Daoy (cell line): ENCODE measurements at regions not wholly inside any gene's neighbourhood (a gene's known extent, or its start where the extent isn't known, plus 50 kb on each side); places are given as distances from the start of the nearest gene placed in this dataset.

Experiments
- DNase-seq: peaks from one replicate; pipeline ENCODE4 v3.0.0-alpha.2; 2015; ENCODE audit warnings: low read depth

DNA sequence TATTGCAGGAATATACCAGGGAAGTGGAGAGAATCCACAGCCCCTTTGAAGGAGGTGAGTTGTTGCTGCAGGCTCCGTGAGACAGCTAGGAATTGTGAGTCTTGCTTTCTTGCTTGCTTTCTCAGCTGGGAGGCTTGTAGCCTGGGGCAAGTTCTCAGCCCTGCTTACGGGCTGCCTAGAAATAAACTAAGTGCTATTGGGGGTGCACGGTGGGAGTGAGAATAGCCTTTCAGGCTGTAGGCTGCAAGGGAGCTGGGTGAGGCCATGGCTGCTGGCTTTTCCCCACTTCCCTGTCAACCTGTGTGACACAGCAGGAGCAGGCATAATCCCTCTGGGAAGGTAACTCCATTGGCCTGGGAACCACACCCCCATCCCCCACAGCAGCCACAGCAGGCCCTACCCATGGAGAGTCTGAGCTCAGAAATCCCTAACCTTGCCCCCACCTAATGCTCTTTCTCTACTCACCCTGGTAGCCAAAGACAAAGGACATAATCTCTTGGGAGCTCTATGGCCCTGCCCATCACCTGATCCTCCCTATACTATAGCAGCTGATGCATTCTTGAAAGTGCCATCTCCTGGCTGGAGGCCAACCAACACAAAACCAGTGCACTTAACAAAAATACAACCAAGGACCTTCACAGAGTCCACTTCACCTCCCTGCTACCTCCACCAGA is 113.0 kb downstream of the MMRN1 start:
- no peak for DNase-seq

DNA sequence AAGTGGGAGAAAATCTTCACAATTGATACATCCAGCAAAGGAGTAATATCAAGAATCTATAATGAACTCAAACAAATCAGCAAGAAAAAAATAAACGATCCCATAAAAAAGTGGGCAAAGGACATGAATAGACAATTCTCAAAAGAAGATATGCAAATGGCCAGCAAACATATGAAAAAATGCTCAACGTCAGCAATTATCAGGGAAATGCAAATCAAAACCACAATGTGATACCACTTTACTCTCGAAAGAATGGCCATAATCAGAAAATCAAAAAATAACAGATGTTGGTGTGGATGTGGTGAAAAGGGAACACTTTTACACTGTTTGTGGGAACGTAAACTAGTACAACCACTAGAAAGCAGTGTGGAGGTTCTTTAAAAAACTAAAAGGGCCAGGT is 114.3 kb upstream of the CCSER1 start:
- DNase-seq: no peak

DNA sequence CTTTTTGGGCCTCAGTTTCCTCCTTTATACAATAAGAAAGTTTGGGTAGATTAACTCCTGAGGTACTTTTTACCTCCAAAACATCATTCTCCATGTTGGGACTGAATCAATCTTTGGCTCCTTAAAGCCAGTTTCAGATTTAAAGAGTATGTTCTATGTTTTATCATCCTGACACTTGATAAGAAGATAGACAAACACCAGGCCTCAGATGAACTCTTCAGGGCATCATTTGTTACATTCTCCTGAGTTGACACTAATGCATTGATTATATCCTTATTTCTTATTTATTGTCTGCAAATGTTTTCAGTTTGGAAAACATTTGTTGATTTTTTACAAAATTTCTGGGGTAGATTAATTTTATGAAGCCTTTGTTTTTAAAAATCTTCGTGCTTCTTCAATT is 102.7 kb upstream of the CCSER1 start:
- DNase-seq: no peak

DNA sequence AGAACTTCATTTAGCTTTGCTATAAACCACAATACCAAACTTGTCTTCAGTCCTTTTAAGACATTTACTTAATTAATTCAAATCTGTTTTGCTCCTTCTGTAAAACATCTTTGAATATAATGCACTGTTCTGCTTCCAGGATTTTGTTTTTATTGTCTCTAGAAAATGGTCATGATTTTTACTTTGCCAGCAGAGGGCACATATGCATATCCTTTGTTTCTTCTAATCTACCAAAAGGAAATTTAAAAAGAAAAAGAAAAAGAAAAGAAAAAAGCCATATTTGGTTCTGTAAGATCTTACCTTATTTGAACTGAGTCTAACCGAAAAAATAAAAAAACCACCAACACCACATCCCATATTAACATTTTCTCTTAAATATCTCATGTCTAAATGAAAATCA is 101.9 kb upstream of the CCSER1 start:
- DNase-seq: no peak

DNA sequence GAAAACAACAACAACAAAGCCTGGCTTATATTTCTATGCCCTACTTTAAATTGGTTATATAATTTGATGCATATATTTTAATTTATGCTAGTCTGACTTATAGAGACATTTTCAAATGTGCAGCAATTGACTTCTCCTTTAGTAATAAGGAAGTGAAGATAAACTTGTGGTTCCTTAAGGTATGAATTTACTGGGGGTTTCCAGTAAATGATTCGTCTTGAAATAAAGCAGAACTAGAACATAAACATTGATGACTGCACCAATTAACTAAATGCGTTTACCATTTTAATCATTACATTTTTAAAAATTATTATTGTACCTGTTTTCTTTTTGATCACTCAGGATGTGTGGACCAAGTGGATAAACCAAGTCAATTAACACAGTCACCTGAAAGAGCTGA is 99.6 kb upstream of the CCSER1 start:
- DNase-seq: no peak

DNA sequence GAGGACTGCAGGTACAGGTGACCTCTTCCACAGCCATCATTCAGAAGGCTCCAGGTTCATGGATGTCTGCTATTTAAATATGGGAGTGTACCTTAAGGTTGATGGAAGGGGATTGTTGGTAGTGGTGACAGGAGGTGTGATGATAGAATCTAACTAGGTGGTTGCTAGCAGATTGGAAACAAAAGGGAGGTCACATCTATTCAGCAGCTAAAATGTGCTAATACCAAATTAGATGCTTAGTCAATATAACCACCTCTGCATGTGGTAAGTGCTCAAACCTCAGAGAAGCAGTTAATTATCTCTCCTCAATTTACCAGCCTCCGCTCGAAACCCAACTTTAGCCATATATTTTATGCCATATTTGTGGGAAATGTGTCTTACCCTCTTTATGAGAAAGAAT is 98.7 kb upstream of the CCSER1 start:
- no peak for DNase-seq

DNA sequence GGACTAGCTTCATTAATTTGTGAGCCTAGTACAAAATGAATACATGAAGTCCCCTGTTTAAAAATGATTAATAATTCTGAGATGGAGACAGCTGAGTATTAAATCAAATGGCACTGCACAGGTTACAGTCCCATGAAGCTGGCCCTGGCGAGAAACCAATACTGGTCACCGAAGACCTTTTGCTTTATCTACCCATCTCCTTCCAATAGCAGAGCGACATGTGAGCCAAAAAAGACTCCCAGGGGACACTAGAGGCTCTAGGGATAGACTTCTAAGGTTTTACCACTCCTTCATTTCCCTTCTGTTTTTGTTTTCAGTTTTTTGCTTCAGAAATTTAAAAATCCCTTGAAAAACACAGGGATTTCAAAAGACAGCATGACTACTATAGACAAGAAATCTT is 97.0 kb upstream of the CCSER1 start:
- no peak for DNase-seq

DNA sequence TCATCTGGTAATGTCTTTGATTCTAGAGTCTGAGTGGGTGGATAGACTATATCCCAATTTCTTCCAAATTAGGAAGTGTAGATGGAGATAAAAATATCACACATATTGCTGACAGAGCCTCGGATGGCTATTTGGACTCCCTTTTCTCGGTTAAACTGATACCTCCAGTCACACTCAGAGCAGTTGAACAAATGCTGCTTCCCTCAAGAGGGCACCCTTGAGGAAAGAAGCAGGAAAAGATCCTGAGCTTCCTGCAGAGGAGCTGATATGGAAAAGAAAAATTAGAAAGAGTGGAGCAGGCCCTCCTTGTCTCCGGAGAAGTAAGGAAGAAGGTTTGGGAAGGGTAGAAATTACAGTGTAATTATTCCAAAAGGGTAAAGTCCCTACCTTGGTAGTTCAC is 96.2 kb upstream of the CCSER1 start:
- peak; percentile 2 for DNase-seq

DNA sequence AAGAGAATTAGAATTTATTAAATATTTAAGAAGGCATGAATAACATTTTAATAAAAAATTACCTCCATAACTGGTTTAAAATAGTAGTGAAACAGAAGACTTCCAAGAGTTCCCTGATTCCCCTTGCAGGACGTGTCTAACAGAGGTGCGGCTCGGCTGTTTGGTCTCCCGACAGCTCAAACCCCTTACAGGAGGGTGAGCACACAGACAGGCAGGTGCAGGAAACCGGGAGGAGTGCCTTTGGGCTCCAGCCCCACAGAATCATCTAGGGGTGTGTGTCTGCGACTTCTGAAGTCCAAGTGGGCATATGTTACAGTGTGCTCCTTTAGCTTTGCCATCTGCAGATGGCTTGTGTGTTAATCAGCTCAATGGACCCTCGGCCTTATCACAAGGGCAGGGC is 88.1 kb upstream of the CCSER1 start:
- DNase-seq: no peak

DNA sequence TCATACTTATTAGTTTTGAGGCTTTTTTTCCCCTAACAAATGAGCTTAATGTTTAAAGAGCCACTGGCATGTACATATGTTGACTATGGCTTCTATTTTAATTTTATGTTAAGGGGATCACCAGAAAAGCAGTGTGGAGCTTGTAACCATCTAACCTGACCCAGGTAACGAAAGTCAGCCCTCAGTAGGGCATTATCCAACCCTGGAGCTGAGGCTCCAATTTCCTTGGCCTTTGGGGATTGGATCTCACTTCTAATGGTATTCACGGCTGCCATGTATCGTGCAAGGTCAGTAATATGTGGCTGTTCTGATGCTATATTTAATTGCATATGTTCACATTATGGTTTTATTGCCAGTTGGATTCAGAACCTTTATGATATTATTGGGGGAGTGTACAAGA is 75.2 kb upstream of the CCSER1 start:
- no peak for DNase-seq

DNA sequence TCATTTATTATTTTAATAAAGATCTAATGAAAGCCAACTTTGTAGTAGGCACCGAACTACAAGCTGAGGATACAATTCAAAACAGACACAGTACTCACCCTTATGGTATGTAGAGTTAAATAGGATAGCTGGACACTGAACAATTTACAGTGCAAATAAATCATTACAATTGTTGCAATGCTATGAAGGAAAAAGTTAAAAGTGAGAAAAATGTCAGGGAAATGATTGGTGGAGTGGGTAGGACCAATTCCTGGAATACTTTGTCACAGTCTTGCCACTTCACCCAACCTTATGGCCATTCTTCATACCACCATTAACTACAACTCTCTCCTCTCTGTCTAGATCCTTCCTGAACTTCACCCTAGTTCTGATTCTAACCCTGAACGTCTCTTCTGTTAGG is 70.1 kb upstream of the CCSER1 start:
- no peak for DNase-seq

DNA sequence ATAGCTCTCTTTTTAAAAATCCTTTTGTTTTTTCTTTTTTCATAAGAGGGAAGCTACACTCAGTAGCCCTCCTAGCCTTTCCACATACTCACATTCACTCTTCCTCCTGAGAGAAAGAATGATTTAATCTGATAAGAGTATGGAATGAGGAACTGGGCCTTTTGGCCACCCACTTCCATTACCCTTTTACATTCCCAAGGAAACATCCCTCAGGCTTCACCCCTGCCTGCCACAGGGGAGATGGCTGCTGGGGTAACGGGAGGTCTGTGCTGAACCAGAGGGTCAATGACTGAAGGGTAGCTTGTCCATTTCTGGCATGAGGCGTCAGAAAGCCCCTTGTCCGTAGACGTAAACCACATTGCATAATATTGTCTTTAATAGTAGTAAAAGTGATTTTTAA is 67.2 kb upstream of the CCSER1 start:
- no peak for DNase-seq

DNA sequence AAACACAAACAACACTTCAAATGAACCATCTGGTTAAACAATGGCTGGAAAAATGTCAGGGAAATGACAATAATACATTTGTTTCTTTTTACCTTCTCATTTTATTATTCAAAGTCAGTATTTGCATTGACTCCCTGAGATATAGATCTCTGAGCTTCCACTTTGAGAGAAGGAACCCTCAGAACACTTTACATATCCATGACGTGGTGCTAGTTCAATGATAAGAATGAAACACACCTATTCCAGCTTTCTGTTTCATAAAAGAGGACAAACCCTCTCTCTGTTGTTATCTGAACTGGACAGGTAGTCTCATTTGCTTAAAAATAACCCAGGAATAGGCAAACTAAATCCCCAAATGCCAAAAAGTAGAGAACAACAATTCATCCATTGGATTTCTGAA is 65.3 kb upstream of the CCSER1 start:
- no peak for DNase-seq

DNA sequence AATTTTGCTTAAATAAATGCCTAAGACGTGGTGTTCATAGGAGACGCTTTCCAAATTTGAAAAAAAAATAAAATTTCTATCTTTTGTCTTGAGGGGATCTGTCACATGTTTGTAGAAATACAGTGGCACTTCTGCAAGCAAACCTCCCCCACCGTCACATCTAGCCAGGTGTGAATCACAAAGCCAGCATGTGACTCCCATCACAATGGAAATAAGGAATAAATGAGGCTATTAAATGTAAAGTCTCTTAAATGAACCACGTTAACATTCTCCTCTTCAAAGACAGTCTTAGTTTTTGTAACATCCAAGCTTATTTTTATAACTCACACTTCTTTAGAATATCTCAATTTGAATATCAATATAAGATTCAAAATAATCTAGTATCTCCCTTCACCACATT is 63.0 kb upstream of the CCSER1 start:
- no peak for DNase-seq

DNA sequence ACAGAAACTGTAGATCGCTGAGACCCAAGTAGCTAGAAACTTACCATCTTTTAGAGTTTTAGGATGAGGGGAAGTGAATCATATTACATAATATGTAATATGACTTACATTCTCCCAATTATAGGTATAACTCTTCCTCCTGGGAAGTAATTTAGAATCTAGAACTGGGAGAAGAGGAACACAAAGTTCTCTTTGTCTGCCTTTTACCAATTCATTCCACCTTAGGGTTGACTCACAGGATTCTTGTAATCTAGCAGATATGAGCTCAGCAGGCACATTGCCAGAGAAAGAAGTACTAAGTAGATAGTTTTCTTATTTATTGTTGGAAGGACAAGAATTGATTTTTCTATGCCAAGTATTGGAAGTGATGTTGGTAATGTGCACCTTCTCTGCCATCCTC is 58.0 kb upstream of the CCSER1 start:
- peak; percentile 13 for DNase-seq

DNA sequence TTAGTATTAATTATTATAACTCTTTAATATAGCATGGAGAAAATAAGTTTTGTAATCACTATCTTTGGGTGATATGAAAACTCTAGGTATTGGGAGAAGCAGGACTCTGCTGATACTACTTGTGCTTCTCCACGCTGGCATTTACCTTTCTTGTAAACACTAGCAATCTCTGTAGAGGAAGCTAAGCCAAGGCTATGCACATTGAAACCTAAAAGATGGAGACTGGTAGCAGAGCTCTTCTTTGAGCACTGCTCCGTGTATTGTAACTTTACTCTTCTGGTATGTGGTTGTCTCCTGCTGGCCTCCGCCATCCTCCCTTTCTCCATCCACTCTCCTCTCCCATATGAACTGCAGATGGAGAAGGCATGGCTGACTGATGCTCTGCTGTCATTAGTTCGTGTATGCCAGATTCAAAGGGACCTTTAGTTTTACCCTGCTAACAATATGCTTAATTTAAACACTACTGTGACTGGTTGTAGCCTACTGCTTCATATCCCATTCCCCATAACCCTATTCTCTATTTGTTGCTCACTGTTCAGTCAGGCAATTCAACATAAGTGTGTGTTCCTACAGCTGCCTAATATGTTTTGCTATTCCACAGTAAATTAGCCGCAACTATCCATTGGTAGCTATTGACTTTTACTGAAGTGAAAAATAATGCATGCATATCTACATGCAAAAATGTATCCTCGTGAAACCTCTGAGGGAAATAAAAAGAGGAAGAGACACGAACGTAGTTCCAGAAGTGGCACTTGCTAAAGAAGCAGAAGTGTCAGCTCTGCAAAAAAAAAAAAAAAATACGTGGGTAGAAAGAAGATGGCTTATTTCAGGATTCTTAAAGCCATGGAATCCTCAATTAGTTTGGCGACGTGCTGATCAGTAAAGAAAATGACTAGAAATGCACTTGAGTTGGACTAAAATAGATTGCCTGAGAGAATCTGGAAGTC is 55.6 kb upstream of the CCSER1 start:
- no peak for DNase-seq

DNA sequence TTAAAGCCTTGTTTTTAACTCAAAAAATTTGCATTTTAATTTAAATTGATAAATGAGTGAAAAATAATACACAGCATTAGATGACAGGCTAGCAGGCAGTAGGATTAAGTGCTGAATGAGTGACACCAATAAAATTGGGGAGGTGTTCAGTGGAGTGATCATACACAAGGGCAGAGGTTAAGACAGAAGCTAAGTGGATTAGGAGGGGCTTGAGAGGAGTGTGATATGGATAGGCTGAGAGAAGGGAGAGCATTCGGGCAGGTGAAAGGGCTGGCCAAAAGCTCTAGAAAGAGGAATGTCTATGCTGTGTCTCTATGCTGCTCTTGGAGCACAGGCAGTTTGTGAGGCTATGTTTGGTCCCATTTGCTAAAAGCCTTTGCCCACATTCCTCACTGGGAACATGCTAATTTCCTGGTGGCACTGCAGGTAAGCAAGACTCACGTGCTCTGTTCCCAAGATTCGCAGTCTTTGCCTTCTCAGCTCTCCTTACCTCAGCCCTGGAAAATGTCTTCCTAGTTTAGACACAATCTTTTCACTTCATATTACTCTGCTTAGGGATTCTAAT is 52.8 kb upstream of the CCSER1 start:
- DNase-seq: no peak
